Body of pancreas (tissue), 4 donors: ENCODE measurements at regions not wholly inside any gene's neighbourhood (a gene's known extent, or its start where the extent isn't known, plus 50 kb on each side); places are given as distances from the start of the nearest gene placed in this dataset.

Source experiments
- POLR2A ChIP-seq, 3 donors: fragments of 450-650 bp; IDR thresholded peaks; one replicate each; pipeline ENCODE4 v1.6.1; 2016; ENCODE audit warnings: antibody characterized with exemption in 3 of 3, mild to moderate bottlenecking in 2 of 3
- TF ChIP-seq, protein P1 (sequence below), 7 experiments: fragments of 450-650 bp in 4 of 7; fragments of 200-600 bp in 3 of 7; sonication (generic) in 3 of 7; IDR thresholded peaks; one replicate each; pipeline ENCODE4 v1.5.1; 2016 to 2019; ENCODE audit warnings: antibody characterized with exemption in 7 of 7

- TF ChIP-seq, protein P1, sequence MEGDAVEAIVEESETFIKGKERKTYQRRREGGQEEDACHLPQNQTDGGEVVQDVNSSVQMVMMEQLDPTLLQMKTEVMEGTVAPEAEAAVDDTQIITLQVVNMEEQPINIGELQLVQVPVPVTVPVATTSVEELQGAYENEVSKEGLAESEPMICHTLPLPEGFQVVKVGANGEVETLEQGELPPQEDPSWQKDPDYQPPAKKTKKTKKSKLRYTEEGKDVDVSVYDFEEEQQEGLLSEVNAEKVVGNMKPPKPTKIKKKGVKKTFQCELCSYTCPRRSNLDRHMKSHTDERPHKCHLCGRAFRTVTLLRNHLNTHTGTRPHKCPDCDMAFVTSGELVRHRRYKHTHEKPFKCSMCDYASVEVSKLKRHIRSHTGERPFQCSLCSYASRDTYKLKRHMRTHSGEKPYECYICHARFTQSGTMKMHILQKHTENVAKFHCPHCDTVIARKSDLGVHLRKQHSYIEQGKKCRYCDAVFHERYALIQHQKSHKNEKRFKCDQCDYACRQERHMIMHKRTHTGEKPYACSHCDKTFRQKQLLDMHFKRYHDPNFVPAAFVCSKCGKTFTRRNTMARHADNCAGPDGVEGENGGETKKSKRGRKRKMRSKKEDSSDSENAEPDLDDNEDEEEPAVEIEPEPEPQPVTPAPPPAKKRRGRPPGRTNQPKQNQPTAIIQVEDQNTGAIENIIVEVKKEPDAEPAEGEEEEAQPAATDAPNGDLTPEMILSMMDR (IDR thresholded peaks at IDR 0.05) = no peak
- TF ChIP-seq POLR2A (IDR thresholded peaks at IDR 0.05) = no peak
Observed at GRCh38 chr5:106640511-106640910, 1030.2 kb downstream of the EFNA5 start.
